Smooth muscle cell (in vitro differentiated cells): ENCODE measurements at regions not wholly inside any gene's neighbourhood (a gene's known extent, or its start where the extent isn't known, plus 50 kb on each side); places are given as distances from the start of the nearest gene placed in this dataset.

Source experiments
- DNase-seq: peaks from one replicate; lab custom pipeline; 2025; ENCODE audit not compliant: unreplicated experiment; lab: John Stamatoyannopoulos, UW
- H2AFZ ChIP-seq: fragments of 200-600 bp; sonication (generic); 2 replicates; pipeline ENCODE4 v1.6.0; 2016; ENCODE audit warnings: antibody characterized with exemption, low read depth, mild to moderate bottlenecking
- H3F3A ChIP-seq: fragments of 200-600 bp; sonication (generic); 2 replicates; pipeline ENCODE4 v1.6.0; 2017; ENCODE audit warnings: antibody characterized with exemption, low read depth
- H3K27ac ChIP-seq: fragments of 200-600 bp; sonication (generic); 2 replicates; pipeline ENCODE4 v1.5.1; 2016; ENCODE audit warnings: low read depth, mild to moderate bottlenecking
- H3K27me3 ChIP-seq: fragments of 200-600 bp; sonication (generic); 2 replicates; pipeline ENCODE4 v1.6.1; 2016; ENCODE audit warnings: low read depth, mild to moderate bottlenecking
- H3K36me3 ChIP-seq: fragments of 200-600 bp; sonication (generic); 2 replicates; pipeline ENCODE4 v1.5.1; 2016; ENCODE audit warnings: low read depth
- H3K4me1 ChIP-seq: fragments of 200-600 bp; sonication (generic); 2 replicates; pipeline ENCODE4 v1.5.1; 2016; ENCODE audit warnings: low read depth
- H3K4me2 ChIP-seq: fragments of 200-600 bp; sonication (generic); 2 replicates; pipeline ENCODE4 v1.6.0; 2016; ENCODE audit warnings: mild to moderate bottlenecking
- H3K4me3 ChIP-seq: fragments of 200-600 bp; sonication (generic); 2 replicates; pipeline ENCODE4 v1.5.1; 2016; ENCODE audit warnings: mild to moderate bottlenecking
- H3K79me2 ChIP-seq: fragments of 200-600 bp; sonication (generic); 2 replicates; pipeline ENCODE4 v1.6.0; 2016; ENCODE audit warnings: low read depth, mild to moderate bottlenecking
- H3K9ac ChIP-seq: fragments of 200-600 bp; sonication (generic); 2 replicates; pipeline ENCODE4 v1.6.0; 2016; ENCODE audit warnings: low read depth
- H3K9me3 ChIP-seq: fragments of 200-600 bp; sonication (generic); replicated peaks from 2 replicates; pipeline ENCODE4 v1.5.1; 2016; ENCODE audit warnings: low read depth
- H4K20me1 ChIP-seq: fragments of 200-600 bp; sonication (generic); 2 replicates; pipeline ENCODE4 v1.6.0; 2016; ENCODE audit warnings: low read depth
- WGBS: methylation state at CpG from one replicate; pipeline ENCODE4 v1.1.7; 2016; ENCODE audit warnings: low lambda C conversion rate; 5-methylcytosine and 5-hydroxymethylcytosine counted together
- TF ChIP-seq, protein P1 (sequence below): fragments of 200-600 bp; sonication (generic); IDR thresholded peaks from 2 replicates; pipeline ENCODE4 v1.5.1; 2017; ENCODE audit warnings: borderline replicate concordance, mild to moderate bottlenecking, antibody characterized with exemption; ENCODE audit not compliant: insufficient read depth, poor library complexity, severe bottlenecking

DNA sequence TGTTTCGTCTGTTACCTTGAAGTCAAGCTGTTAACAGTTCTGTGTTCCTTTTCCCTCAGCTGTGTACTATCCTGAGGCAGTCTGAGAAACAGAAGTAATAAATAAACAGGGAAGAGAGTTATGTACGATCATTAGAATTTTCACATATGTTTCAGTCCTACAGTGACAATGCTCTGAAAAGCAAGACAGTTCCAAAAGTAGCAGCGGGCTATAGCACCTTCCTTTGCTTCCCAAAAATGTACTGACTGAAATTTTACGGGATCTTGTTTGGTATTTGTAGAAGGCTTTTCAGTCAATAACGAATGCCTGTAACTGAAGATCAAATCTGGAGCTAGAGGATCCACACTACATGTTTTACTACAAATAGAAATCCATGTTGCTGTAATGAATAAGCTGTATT lies 428.1 kb downstream of the PYDC2 start:
- no peak overlapping the region for H3K4me3 ChIP-seq
- no peaks in the 10 kb centered on the region for H3K79me2 ChIP-seq
- DNase-seq, result no peak
- no peaks in the 10 kb centered on the region for H3K27me3 ChIP-seq
- H2AFZ ChIP-seq, result peak overlapping the region; percentile 18
- H3F3A ChIP-seq, result no peaks in the 10 kb centered on the region
- peaks cover under 1% of the 10 kb centered on the region for H3K4me1 ChIP-seq
- H3K9ac ChIP-seq, result no peak overlapping the region
- WGBS, result 67% methylated on average over 5 of the region's 5 CpGs
- TF ChIP-seq, protein P1, sequence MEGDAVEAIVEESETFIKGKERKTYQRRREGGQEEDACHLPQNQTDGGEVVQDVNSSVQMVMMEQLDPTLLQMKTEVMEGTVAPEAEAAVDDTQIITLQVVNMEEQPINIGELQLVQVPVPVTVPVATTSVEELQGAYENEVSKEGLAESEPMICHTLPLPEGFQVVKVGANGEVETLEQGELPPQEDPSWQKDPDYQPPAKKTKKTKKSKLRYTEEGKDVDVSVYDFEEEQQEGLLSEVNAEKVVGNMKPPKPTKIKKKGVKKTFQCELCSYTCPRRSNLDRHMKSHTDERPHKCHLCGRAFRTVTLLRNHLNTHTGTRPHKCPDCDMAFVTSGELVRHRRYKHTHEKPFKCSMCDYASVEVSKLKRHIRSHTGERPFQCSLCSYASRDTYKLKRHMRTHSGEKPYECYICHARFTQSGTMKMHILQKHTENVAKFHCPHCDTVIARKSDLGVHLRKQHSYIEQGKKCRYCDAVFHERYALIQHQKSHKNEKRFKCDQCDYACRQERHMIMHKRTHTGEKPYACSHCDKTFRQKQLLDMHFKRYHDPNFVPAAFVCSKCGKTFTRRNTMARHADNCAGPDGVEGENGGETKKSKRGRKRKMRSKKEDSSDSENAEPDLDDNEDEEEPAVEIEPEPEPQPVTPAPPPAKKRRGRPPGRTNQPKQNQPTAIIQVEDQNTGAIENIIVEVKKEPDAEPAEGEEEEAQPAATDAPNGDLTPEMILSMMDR, result no peak
- no peaks in the 10 kb centered on the region for H3K9me3 ChIP-seq
- no peaks in the 10 kb centered on the region for H3K36me3 ChIP-seq
- no peaks in the 10 kb centered on the region for H4K20me1 ChIP-seq
- H3K4me2 ChIP-seq, result no peak overlapping the region
- H3K27ac ChIP-seq, result no peak overlapping the region

DNA sequence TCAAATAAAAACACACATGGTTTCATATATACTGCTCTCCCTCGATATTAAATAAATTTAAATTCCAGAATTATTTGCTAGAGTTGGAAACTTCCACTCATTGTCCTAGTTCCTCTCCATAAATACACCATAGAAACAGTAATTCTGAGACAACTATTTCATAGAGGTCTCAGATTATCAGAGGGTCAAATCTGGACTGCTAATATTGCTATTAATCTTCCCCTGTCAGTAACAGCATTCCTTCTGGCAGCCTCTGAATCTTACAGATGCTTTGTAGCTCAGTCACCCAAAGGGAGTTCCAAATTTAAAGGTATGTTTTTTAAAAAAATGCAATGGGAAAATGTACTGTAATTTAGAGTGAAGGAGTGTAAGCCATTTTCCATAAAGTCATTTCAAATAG lies 428.8 kb downstream of the PYDC2 start:
- H3K36me3 ChIP-seq, result no peaks in the 10 kb centered on the region
- H3F3A ChIP-seq, result no peaks in the 10 kb centered on the region
- no peak overlapping the region for H3K4me2 ChIP-seq
- H4K20me1 ChIP-seq, result no peaks in the 10 kb centered on the region
- H3K4me3 ChIP-seq, result no peak overlapping the region
- DNase-seq, result no peak
- no peaks in the 10 kb centered on the region for H3K9me3 ChIP-seq
- TF ChIP-seq, protein P1, result no peak
- H3K79me2 ChIP-seq, result no peaks in the 10 kb centered on the region
- no peak overlapping the region for H3K27ac ChIP-seq
- WGBS, result 95% methylated on average over 1 of the region's 1 CpG
- H3K4me1 ChIP-seq, result peaks cover 6% of the 10 kb centered on the region
- no peak overlapping the region for H2AFZ ChIP-seq
- H3K9ac ChIP-seq, result no peak overlapping the region
- H3K27me3 ChIP-seq, result no peaks in the 10 kb centered on the region

DNA sequence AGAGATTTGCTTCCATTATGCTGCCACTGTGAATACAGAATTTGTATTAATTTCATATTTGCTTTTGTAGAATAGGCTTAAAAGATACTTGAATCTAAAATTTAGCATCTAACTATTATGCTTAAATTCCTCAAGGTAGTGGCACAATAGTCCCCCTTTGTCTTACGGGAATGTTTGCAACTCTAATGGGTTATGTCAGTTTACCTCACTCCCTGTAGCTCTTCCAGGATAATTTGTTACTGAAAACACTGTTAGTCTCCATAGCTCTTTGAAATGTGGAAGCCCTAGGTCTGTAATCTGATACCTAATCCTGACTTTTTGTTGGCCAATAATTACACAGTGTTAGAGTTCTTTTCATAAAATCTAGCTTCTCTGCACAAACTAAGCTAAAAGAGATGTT lies 433.4 kb downstream of the PYDC2 start:
- Histone ChIP-seq H3K9ac (no peak overlapping the region), H3F3A (no peaks in the 10 kb centered on the region), H2AFZ (no peak overlapping the region), H4K20me1 (no peaks in the 10 kb centered on the region), H3K9me3 (no peaks in the 10 kb centered on the region), H3K4me3 (no peak overlapping the region), H3K4me2 (no peak overlapping the region), H3K79me2 (no peaks in the 10 kb centered on the region), H3K4me1 (peaks cover 6% of the 10 kb centered on the region), H3K36me3 (no peaks in the 10 kb centered on the region), H3K27me3 (no peaks in the 10 kb centered on the region), H3K27ac (no peak overlapping the region)
- TF ChIP-seq, protein P1, result no peak
- DNase-seq, result no peak
- 68% methylated on average over 1 of the region's 1 CpG for WGBS

DNA sequence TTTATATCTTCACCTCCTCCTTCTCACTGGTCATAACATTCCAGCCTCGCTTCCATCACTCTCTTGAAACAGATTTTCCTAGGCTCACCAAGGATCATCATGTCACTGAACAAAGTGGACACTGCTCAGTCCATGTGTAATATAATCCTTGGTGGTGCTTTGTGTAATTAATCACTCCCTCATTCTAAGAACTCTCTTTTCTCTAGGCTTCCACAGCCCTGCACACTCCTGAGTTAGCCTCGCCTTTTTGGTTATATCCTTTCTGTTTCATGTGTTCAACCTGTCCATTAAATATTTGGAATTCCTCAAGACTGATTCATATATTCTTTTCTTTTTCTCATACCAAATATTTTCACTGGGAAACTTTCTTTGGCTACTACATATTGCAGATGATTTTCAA lies 440.8 kb downstream of the PYDC2 start:
- no peaks in the 10 kb centered on the region for H4K20me1 ChIP-seq
- H3K4me2 ChIP-seq, result no peak overlapping the region
- no peaks in the 10 kb centered on the region for H3K79me2 ChIP-seq
- no peaks in the 10 kb centered on the region for H3K4me1 ChIP-seq
- DNase-seq, result no peak
- H3K27me3 ChIP-seq, result no peaks in the 10 kb centered on the region
- H3K9me3 ChIP-seq, result no peaks in the 10 kb centered on the region
- H3F3A ChIP-seq, result no peaks in the 10 kb centered on the region
- H3K27ac ChIP-seq, result no peak overlapping the region
- H3K9ac ChIP-seq, result no peak overlapping the region
- no peak overlapping the region for H2AFZ ChIP-seq
- WGBS, result 89% methylated on average over 2 of the region's 2 CpGs
- TF ChIP-seq, protein P1, result no peak
- H3K4me3 ChIP-seq, result no peak overlapping the region
- no peaks in the 10 kb centered on the region for H3K36me3 ChIP-seq
